HCT116 (cell line): ENCODE measurements at regions not wholly inside any gene's neighbourhood (a gene's known extent, or its start where the extent isn't known, plus 50 kb on each side); places are given as distances from the start of the nearest gene placed in this dataset.

Experiments used
- ATAC-seq: fragments of 200-7000 bp; cut with Tn5 transposase; 2 replicates; pipeline ENCODE4 v1.9.1; 2020; ENCODE audit warnings: mild to moderate bottlenecking, moderate library complexity
- BruUV-seq: library from RNA; stranded (reverse); fragments of 400-500 nt; replicated peaks from 2 replicates; lab custom pipeline; 2021; lab: Mats Ljungman, UMichigan
- CTCF ChIA-PET: fragments of 300-600 bp; sonication (Branson Sonifier 250); formaldehyde crosslinking; loops from one replicate; lab custom pipeline; 2021; ENCODE audit warnings: antibody characterized with exemption; lab: Charles Lee
- POLR2A ChIA-PET: fragments of 300-600, 350-600 bp; sonication (Branson Sonifier 250); formaldehyde crosslinking; loops from one replicate; lab custom pipeline; 2021; ENCODE audit warnings: antibody characterized with exemption; lab: Charles Lee
- RAD21 ChIA-PET, 2 experiments: fragments of 300-600 bp; sonication (Branson Sonifier 250); formaldehyde crosslinking; loops; one replicate each; lab custom pipeline; 2023; ENCODE audit warnings: low total read pairs in 2 of 2; ENCODE audit not compliant: uncharacterized antibody in 2 of 2, unreplicated experiment in 2 of 2, low non-redundant PET in 1 of 2; lab: Charles Lee
- DNase-seq: peaks from one replicate; pipeline ENCODE4 v3.0.0-alpha.2; 2010; ENCODE audit warnings: low read depth, low spot score
- H2AFZ ChIP-seq: fragments of 200-600 bp; shearing (Covaris generic), sonication (generic); 2 replicates; pipeline ENCODE4 v1.6.1; 2017; ENCODE audit warnings: low read depth, mixed run types, mixed read lengths, antibody characterized with exemption, low read length; ENCODE audit not compliant: poor library complexity, severe bottlenecking
- H3K27ac ChIP-seq: 2 replicates; pipeline ENCODE4 v1.5.1; 2012; ENCODE audit warnings: low read depth, low read length
- H3K27me3 ChIP-seq: fragments of 200-600 bp; sonication (generic); 2 replicates; pipeline ENCODE4 v1.6.1; 2016; ENCODE audit warnings: mixed run types, low read length, mixed read lengths; ENCODE audit not compliant: insufficient read depth
- H3K36me3 ChIP-seq, 2 experiments: fragments of 200-500 bp in 1 of 2; fragments of 200-600 bp in 1 of 2; sonication (Bioruptor generic) in 1 of 2; sonication (generic) in 1 of 2; 2 replicates each; pipeline versions ENCODE4 v1.5.1 to v1.6.1; 2014 to 2016; ENCODE audit warnings: low read length in 2 of 2, inconsistent platforms in 1 of 2, mixed read lengths in 1 of 2, mixed run types in 1 of 2; ENCODE audit not compliant: insufficient read depth in 2 of 2, control insufficient read depth in 1 of 2
- H3K4me1 ChIP-seq, 2 experiments: fragments of 200-600 bp in 1 of 2; sonication (generic) in 1 of 2; 2 replicates each; pipeline versions ENCODE4 v1.5.1 to v1.6.1; 2012 to 2017; ENCODE audit warnings: low read length in 2 of 2, inconsistent platforms in 1 of 2, mild to moderate bottlenecking in 1 of 2, mixed read lengths in 1 of 2, mixed run types in 1 of 2, moderate library complexity in 1 of 2; ENCODE audit not compliant: insufficient read depth in 2 of 2, control insufficient read depth in 1 of 2
- H3K4me2 ChIP-seq: fragments of 200-600 bp; sonication (generic); 2 replicates; pipeline ENCODE4 v1.6.1; 2017; ENCODE audit warnings: mixed run types, low read length, mixed read lengths
- H3K4me3 ChIP-seq, 2 experiments: fragments of 200-600 bp in 1 of 2; sonication (generic) in 1 of 2; replicated peaks in 1 of 2; 2 replicates each; pipeline ENCODE4 v1.5.1; 2011 to 2016; ENCODE audit warnings: low read length in 2 of 2, control low read depth in 1 of 2, low read depth in 1 of 2, mild to moderate bottlenecking in 1 of 2, mixed read lengths in 1 of 2, mixed run types in 1 of 2
- H3K79me2 ChIP-seq: fragments of 200-600 bp; sonication (generic); 2 replicates; pipeline ENCODE4 v1.6.1; 2017; ENCODE audit warnings: mild to moderate bottlenecking, mixed run types, low read length, moderate library complexity, mixed read lengths; ENCODE audit not compliant: insufficient read depth
- H3K9ac ChIP-seq: fragments of 200-600 bp; sonication (generic); 2 replicates; pipeline ENCODE4 v1.6.1; 2016; ENCODE audit warnings: low read length, mixed read lengths
- H3K9me2 ChIP-seq: fragments of 200-600 bp; sonication (generic), shearing (Covaris generic); 2 replicates; pipeline ENCODE4 v1.6.1; 2017; ENCODE audit warnings: mixed run types, mild to moderate bottlenecking, moderate library complexity; ENCODE audit not compliant: insufficient read depth
- H3K9me3 ChIP-seq, 2 experiments: fragments of 200-500 bp in 1 of 2; fragments of 200-600 bp in 1 of 2; sonication (Bioruptor generic) in 1 of 2; sonication (generic) in 1 of 2; 2 replicates each; pipeline ENCODE4 v1.6.1; 2014 to 2017; ENCODE audit warnings: low read length in 2 of 2, mixed read lengths in 2 of 2, inconsistent platforms in 1 of 2, low read depth in 1 of 2, mild to moderate bottlenecking in 1 of 2, mixed run types in 1 of 2, moderate library complexity in 1 of 2; ENCODE audit not compliant: control insufficient read depth in 1 of 2, insufficient read depth in 1 of 2
- H4K20me1 ChIP-seq: fragments of 200-600 bp; sonication (generic), shearing (Covaris generic); 2 replicates; pipeline ENCODE4 v1.6.1; 2017; ENCODE audit warnings: mixed run types, mild to moderate bottlenecking, moderate library complexity; ENCODE audit not compliant: insufficient read depth
- CEBPB ChIP-seq: IDR thresholded peaks from 2 replicates; pipeline ENCODE4 v1.6.1; 2012; ENCODE audit warnings: low read depth
- POLR2A ChIP-seq: IDR thresholded peaks from 2 replicates; pipeline ENCODE4 v1.7.0; 2011; ENCODE audit warnings: borderline replicate concordance; ENCODE audit not compliant: insufficient read depth, insufficient read length; ENCODE audit errors: extremely low read depth
- SIN3A ChIP-seq: IDR thresholded peaks from 2 replicates; pipeline ENCODE4 v1.6.1; 2012; ENCODE audit warnings: low read depth
- SP1 ChIP-seq: IDR thresholded peaks from 2 replicates; pipeline ENCODE4 v1.6.1; 2012; ENCODE audit warnings: low read depth
- ZBTB33 ChIP-seq: IDR thresholded peaks from 2 replicates; pipeline ENCODE4 v1.6.1; 2011; ENCODE audit warnings: mild to moderate bottlenecking, low read length, moderate library complexity; ENCODE audit not compliant: insufficient replicate concordance; ENCODE audit errors: extremely low read depth
- intact Hi-C: fragments of 100-400 bp; cut with micrococcal nuclease; formaldehyde crosslinking; loops from 2 replicates; pipeline ENCODE4 v1.10.0; 2022

GRCh38 chr3:98971169-98971681 lies 69.7 kb upstream of the DCBLD2 start (continued):
- TF ChIP-seq ZBTB33 (peak; percentile 32), POLR2A (no peak), CEBPB (peak; percentile 97), SIN3A (peak; percentile 86; the same call in 1 of the 2 replicates)

GRCh38 chr3:98969295-98969694 lies 67.8 kb upstream of the DCBLD2 start:
- intact Hi-C loops, result no loop called here
- no peaks in the 10 kb centered on the region for H3K9me3 ChIP-seq
- H3K4me3 ChIP-seq, result no peak overlapping the region
- CTCF ChIA-PET, result no interaction called here
- no TSS peak for BruUV-seq
- no peaks in the 10 kb centered on the region for H4K20me1 ChIP-seq
- no peak for ATAC-seq
- TF ChIP-seq SP1, result 0 out of 2 replicates have a peak, but pooled peaks have one; percentile 2
- no peak for TF ChIP-seq ZBTB33
- TF ChIP-seq, all 23 proteins: peak for 1
- ChIA-PET RAD21 (interaction anchor here in 1 of 2 experiments (1.2 kb wide), 1 partner anchor 68 kb away, joined by 3 read pairs; the partner anchor contains the start of gene DCBLD2), POLR2A (interaction anchor here (0.9 to 12.1 kb wide), 6 partner anchors 9 to 71 kb away, joined by 3 to 310 read pairs (median 5); partner anchors contain the start of gene DCBLD2)
- peak overlapping the region; percentile 97 for H3K27ac ChIP-seq
- DNase-seq, result no peak
- H3K4me1 ChIP-seq, result peaks cover 81 to 94% of the 10 kb centered on the region in 2 experiments
- H3K27me3 ChIP-seq, result no peaks in the 10 kb centered on the region
- no peaks in the 10 kb centered on the region for H3K36me3 ChIP-seq
- H3K79me2 ChIP-seq, result peaks cover 87% of the 10 kb centered on the region
- peak overlapping the region; percentile 78; the same call in 1 of the 2 replicates for H3K9ac ChIP-seq
- H3K9me2 ChIP-seq, result no peaks in the 10 kb centered on the region
- H3K4me2 ChIP-seq, result peak overlapping the region; percentile 22; the same call in 1 of the 2 replicates
- H2AFZ ChIP-seq, result no peak overlapping the region
